ENCODE measurements at regions not wholly inside any gene's neighbourhood (a gene's known extent, or its start where the extent isn't known, plus 50 kb on each side); places are given as distances from the start of the nearest gene placed in this dataset.

GRCh38 chr1:8113262-8114220 is 87.4 kb upstream of the ERRFI1 start:
- DNase-seq (ENCODE audit: low spot score) = no peak
- H3K4me3 ChIP-seq = no peak overlapping the region
- no peak overlapping the region for H3K27ac ChIP-seq
- peaks cover 0 to 18% of the 10 kb centered on the region in 2 donors for H3K4me1 ChIP-seq
- TF ChIP-seq CTCF (IDR thresholded peaks at IDR 0.05) = no peak
- H3K36me3 ChIP-seq = no peaks in the 10 kb centered on the region
- H3K9me3 ChIP-seq = no peaks in the 10 kb centered on the region
- no peaks in the 10 kb centered on the region for H3K27me3 ChIP-seq

GRCh38 chr1:8112611-8113261 is 86.6 kb upstream of the ERRFI1 start:
- no peak overlapping the region for H3K27ac ChIP-seq
- no peaks in the 10 kb centered on the region for H3K9me3 ChIP-seq
- H3K4me1 ChIP-seq = peaks cover 0 to 13% of the 10 kb centered on the region in 2 donors
- H3K4me3 ChIP-seq = no peak overlapping the region
- no peaks in the 10 kb centered on the region for H3K36me3 ChIP-seq
- TF ChIP-seq CTCF (IDR thresholded peaks at IDR 0.05) = no peak
- H3K27me3 ChIP-seq = no peaks in the 10 kb centered on the region
- no peak for DNase-seq (ENCODE audit: low spot score)

GRCh38 chr1:8111560-8111959 is 85.5 kb upstream of the ERRFI1 start:
- no peak for TF ChIP-seq CTCF (IDR thresholded peaks at IDR 0.05)
- Histone ChIP-seq H3K9me3 (no peaks in the 10 kb centered on the region), H3K36me3 (no peaks in the 10 kb centered on the region), H3K27me3 (no peaks in the 10 kb centered on the region), H3K27ac (no peak overlapping the region), H3K4me3 (no peak overlapping the region), H3K4me1 (peaks cover 0 to 5% of the 10 kb centered on the region in 2 donors)
- no peak for DNase-seq (ENCODE audit: low spot score)

- H3K9me3 ChIP-seq = no peaks in the 10 kb centered on the region
- no peaks in the 10 kb centered on the region for H3K4me1 ChIP-seq
- no peak overlapping the region for H3K27ac ChIP-seq
- no peak for DNase-seq (ENCODE audit: low spot score)
- H3K4me3 ChIP-seq = no peak overlapping the region
- H3K36me3 ChIP-seq = no peaks in the 10 kb centered on the region
- no peaks in the 10 kb centered on the region for H3K27me3 ChIP-seq
- TF ChIP-seq CTCF (IDR thresholded peaks at IDR 0.05) = no peak
Measured at GRCh38 chr1:8109216-8109615, 83.1 kb upstream of the ERRFI1 start.

GRCh38 chr1:8107897-8108296 is 81.8 kb upstream of the ERRFI1 start:
- DNase-seq (ENCODE audit: low spot score) = no peak
- no peak for TF ChIP-seq CTCF (IDR thresholded peaks at IDR 0.05)
- Histone ChIP-seq H3K27me3 (no peaks in the 10 kb centered on the region), H3K4me1 (no peaks in the 10 kb centered on the region), H3K36me3 (no peaks in the 10 kb centered on the region), H3K4me3 (no peak overlapping the region), H3K9me3 (no peaks in the 10 kb centered on the region), H3K27ac (no peak overlapping the region)

All from right atrium auricular region (tissue), 2 donors.